ENCODE measurements at regions not wholly inside any gene's neighbourhood (a gene's known extent, or its start where the extent isn't known, plus 50 kb on each side); places are given as distances from the start of the nearest gene placed in this dataset.

DNA sequence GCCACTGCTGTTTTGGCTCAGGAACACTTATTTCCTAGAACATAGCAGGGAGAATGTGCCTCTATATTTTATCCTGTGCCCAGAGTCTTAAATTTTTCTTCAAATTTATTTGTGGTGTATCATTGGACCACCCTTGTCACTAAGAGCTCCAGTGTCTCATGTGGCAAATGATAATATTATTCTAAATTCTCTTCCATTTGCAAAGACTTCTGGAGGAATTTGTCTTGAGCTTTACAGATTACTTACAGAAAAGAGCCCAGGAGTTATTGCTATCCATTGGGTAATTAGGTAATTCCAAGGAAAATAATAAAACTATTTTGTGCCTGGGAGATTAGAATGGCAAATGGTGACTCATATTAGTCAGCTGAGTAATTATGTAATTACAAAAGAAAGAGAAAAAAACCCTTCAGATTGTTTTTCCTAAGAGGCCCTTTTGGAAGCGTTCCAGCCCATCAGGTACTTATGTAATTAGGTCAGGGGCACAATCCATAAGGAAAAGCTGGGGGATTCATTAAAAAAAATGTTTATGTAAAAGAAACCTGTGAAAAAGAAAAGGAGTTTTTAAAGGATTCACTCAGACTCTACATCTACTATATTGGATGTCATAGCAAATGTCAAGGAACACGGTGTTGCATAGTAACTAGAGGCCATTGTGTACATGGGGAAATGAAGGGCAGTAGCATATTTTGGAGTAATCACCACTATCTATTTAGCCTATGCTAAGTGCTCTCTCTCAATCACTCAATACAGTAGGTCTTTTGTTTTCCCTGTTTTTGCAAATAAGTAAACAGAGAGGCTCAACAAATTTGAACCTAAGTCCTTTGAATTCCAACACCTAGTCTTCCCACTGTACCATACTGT is 380.9 kb upstream of the RARB start:
- TF ChIP-seq CTCF (optimal IDR thresholded peaks at IDR 0.05 in 1 of 3, IDR thresholded peaks at IDR 0.05 in 1 of 3, conservative IDR thresholded peaks at IDR 0.05 in 1 of 3; ENCODE audit: extremely low read depth in 1 of 3, insufficient read depth in 2 of 3, low read length in 3 of 3) (no peak), EZH2 (IDR thresholded peaks at IDR 0.05; ENCODE audit: low read length) (no peak)
